ENCODE measurements at regions not wholly inside any gene's neighbourhood (a gene's known extent, or its start where the extent isn't known, plus 50 kb on each side); places are given as distances from the start of the nearest gene placed in this dataset.

GRCh38 chr2:203654826-203655225, 51.6 kb upstream of the CD28 start:
- WGBS, 2 donors = 77 to 85% methylated on average over 3 of the region's 3 CpGs
- no peak overlapping the region for H3K4me3 ChIP-seq
- H3K27ac ChIP-seq (ENCODE audit: low read depth in 1 of 2, low read length in 1 of 2) = no peak overlapping the region
- no peaks in the 10 kb centered on the region for H3K9me3 ChIP-seq (ENCODE audit: control insufficient read depth in 4 of 4, insufficient read depth in 3 of 4, low read length in 3 of 4)
- H3K36me3 ChIP-seq (ENCODE audit: control insufficient read depth in 4 of 4, insufficient read depth in 4 of 4, low read length in 4 of 4) = no peaks in the 10 kb centered on the region
- TF ChIP-seq CTCF (IDR thresholded peaks at IDR 0.05; ENCODE audit: control extremely low read depth, extremely low read depth) = no peak
- H3K4me1 ChIP-seq (ENCODE audit: control insufficient read depth in 5 of 5, insufficient read depth in 5 of 5, low read length in 5 of 5) = peaks cover 0 to 25% (median 8%) of the 10 kb centered on the region in 5 donors
- no peak overlapping the region for H3K9ac ChIP-seq (ENCODE audit: insufficient read depth in 1 of 2, low read length in 2 of 2)
- H3K27me3 ChIP-seq (ENCODE audit: control insufficient read depth in 3 of 3, insufficient read depth in 3 of 3, low read length in 2 of 3) = no peaks in the 10 kb centered on the region
- DNase-seq (no peak), ATAC-seq (ENCODE audit: insufficient read depth, low FRiP score) (no peak)

DNA sequence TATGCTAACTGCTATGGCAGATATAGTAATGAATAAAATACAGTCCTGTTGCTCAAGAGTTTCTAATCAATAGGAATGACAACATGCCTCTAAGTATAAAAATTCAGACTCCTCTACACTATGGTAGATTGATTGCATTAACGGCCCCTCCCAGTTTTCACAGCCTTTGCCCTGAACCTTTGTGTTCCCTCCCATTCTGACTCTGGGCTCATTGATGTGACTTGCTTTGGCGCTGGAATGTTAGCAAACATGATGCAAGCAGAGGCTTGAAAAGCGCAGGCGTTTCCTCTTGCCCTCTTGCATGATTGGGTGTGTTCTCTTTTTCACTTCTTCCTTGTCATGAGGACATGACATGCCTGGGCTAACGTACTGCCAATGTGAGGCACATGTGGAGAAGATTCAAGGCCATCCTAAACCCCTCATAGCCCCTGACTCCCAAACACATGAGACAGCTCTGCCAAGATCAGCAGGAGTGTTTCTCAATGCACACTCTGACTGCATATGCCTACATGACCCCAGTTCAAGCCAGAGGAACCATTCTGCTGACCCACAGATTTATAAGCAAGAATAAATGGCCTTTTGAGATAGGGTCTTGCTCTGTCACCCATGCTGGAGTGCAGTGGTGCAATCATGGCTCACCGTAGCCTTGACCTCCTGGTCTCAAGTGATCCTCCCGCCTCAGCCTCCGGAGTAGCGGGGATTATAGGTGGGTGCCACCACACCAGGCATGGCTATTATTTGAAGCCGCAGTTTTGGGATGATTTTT, 49.7 kb upstream of the CD28 start:
- H3K9ac ChIP-seq (ENCODE audit: insufficient read depth in 1 of 2, low read length in 2 of 2) = peak overlapping the region in 1 of 2 donors; percentile 7
- peaks cover 0 to 12% (median 5%) of the 10 kb centered on the region in 5 donors for H3K4me1 ChIP-seq (ENCODE audit: control insufficient read depth in 5 of 5, insufficient read depth in 5 of 5, low read length in 5 of 5)
- no peak for TF ChIP-seq CTCF (IDR thresholded peaks at IDR 0.05; ENCODE audit: control extremely low read depth, extremely low read depth)
- H3K4me3 ChIP-seq = no peak overlapping the region
- peak overlapping the region in 1 of 2 donors; percentile 91 for H3K27ac ChIP-seq (ENCODE audit: low read depth in 1 of 2, low read length in 1 of 2)
- H3K36me3 ChIP-seq (ENCODE audit: control insufficient read depth in 4 of 4, insufficient read depth in 4 of 4, low read length in 4 of 4) = no peaks in the 10 kb centered on the region
- no peaks in the 10 kb centered on the region for H3K9me3 ChIP-seq (ENCODE audit: control insufficient read depth in 4 of 4, insufficient read depth in 3 of 4, low read length in 3 of 4)
- H3K27me3 ChIP-seq (ENCODE audit: control insufficient read depth in 3 of 3, insufficient read depth in 3 of 3, low read length in 2 of 3) = no peaks in the 10 kb centered on the region
- WGBS, 2 donors = 45 to 54% methylated on average over 10 of the region's 10 CpGs
- ATAC-seq (ENCODE audit: insufficient read depth, low FRiP score) = peak; percentile 87
- DNase-seq = peak; percentile 64 to 83 (median 80)
